ENCODE measurements at regions not wholly inside any gene's neighbourhood (a gene's known extent, or its start where the extent isn't known, plus 50 kb on each side); places are given as distances from the start of the nearest gene placed in this dataset.

GRCh38 chr14:87461704-87462103 lies 531.3 kb downstream of the GALC start:
- no peaks in the 10 kb centered on the region for H3K4me1 Mint-ChIP-seq (ENCODE audit: low read depth)
- H3K4me3 Mint-ChIP-seq = no peak overlapping the region
- H3K27me3 Mint-ChIP-seq = no peaks in the 10 kb centered on the region
- no peak for DNase-seq
- no peak overlapping the region for H3K27ac Mint-ChIP-seq
- no peaks in the 10 kb centered on the region for H3K9me3 Mint-ChIP-seq
- H3K36me3 Mint-ChIP-seq (ENCODE audit: low read depth) = no peaks in the 10 kb centered on the region

GRCh38 chr14:87457720-87458119 lies 535.3 kb downstream of the GALC start:
- no peaks in the 10 kb centered on the region for H3K27me3 Mint-ChIP-seq
- H3K36me3 Mint-ChIP-seq (ENCODE audit: low read depth) = no peaks in the 10 kb centered on the region
- no peak overlapping the region for H3K27ac Mint-ChIP-seq
- peak overlapping the region; percentile 20 for H3K4me3 Mint-ChIP-seq
- peaks cover 4% of the 10 kb centered on the region for H3K9me3 Mint-ChIP-seq
- DNase-seq = no peak
- no peaks in the 10 kb centered on the region for H3K4me1 Mint-ChIP-seq (ENCODE audit: low read depth)

GRCh38 chr14:87450193-87450592 lies 542.8 kb downstream of the GALC start:
- H3K4me3 Mint-ChIP-seq = no peak overlapping the region
- H3K36me3 Mint-ChIP-seq (ENCODE audit: low read depth) = no peaks in the 10 kb centered on the region
- H3K4me1 Mint-ChIP-seq (ENCODE audit: low read depth) = no peaks in the 10 kb centered on the region
- no peaks in the 10 kb centered on the region for H3K27me3 Mint-ChIP-seq
- no peak overlapping the region for H3K27ac Mint-ChIP-seq
- H3K9me3 Mint-ChIP-seq = peaks cover 6% of the 10 kb centered on the region
- no peak for DNase-seq

GRCh38 chr14:87449016-87449415 lies 544.0 kb downstream of the GALC start:
- no peak for DNase-seq
- H3K27me3 Mint-ChIP-seq = no peaks in the 10 kb centered on the region
- H3K4me1 Mint-ChIP-seq (ENCODE audit: low read depth) = no peaks in the 10 kb centered on the region
- H3K4me3 Mint-ChIP-seq = no peak overlapping the region
- H3K27ac Mint-ChIP-seq = no peak overlapping the region
- no peaks in the 10 kb centered on the region for H3K36me3 Mint-ChIP-seq (ENCODE audit: low read depth)
- H3K9me3 Mint-ChIP-seq = peaks cover 3% of the 10 kb centered on the region

GRCh38 chr14:87443787-87444186 lies 549.2 kb downstream of the GALC start:
- Mint-ChIP-seq H3K27ac (no peak overlapping the region), H3K27me3 (no peaks in the 10 kb centered on the region), H3K4me1 (ENCODE audit: low read depth) (no peaks in the 10 kb centered on the region), H3K36me3 (ENCODE audit: low read depth) (no peaks in the 10 kb centered on the region), H3K9me3 (peaks cover 7% of the 10 kb centered on the region), H3K4me3 (no peak overlapping the region)
- DNase-seq = no peak

GRCh38 chr14:87443039-87443438 lies 549.9 kb downstream of the GALC start:
- Mint-ChIP-seq H3K9me3 (peaks cover 7% of the 10 kb centered on the region), H3K4me3 (no peak overlapping the region), H3K36me3 (ENCODE audit: low read depth) (no peaks in the 10 kb centered on the region), H3K27me3 (no peaks in the 10 kb centered on the region), H3K4me1 (ENCODE audit: low read depth) (no peaks in the 10 kb centered on the region), H3K27ac (no peak overlapping the region)
- DNase-seq = no peak

- no peak overlapping the region for H3K4me3 Mint-ChIP-seq
- H3K27me3 Mint-ChIP-seq = no peaks in the 10 kb centered on the region
- no peak overlapping the region for H3K27ac Mint-ChIP-seq
- no peaks in the 10 kb centered on the region for H3K36me3 Mint-ChIP-seq (ENCODE audit: low read depth)
- peaks cover 15% of the 10 kb centered on the region for H3K9me3 Mint-ChIP-seq
- no peaks in the 10 kb centered on the region for H3K4me1 Mint-ChIP-seq (ENCODE audit: low read depth)
- DNase-seq = no peak
These were observed 555.8 kb downstream of the GALC start for GRCh38 chr14:87437158-87437557.

- H3K27ac Mint-ChIP-seq = no peak overlapping the region
- H3K4me1 Mint-ChIP-seq (ENCODE audit: low read depth) = no peaks in the 10 kb centered on the region
- no peaks in the 10 kb centered on the region for H3K27me3 Mint-ChIP-seq
- no peaks in the 10 kb centered on the region for H3K36me3 Mint-ChIP-seq (ENCODE audit: low read depth)
- no peak overlapping the region for H3K4me3 Mint-ChIP-seq
- H3K9me3 Mint-ChIP-seq = peaks cover 27% of the 10 kb centered on the region
- DNase-seq = no peak
These were observed 558.3 kb downstream of the GALC start for GRCh38 chr14:87434680-87435079.

- no peak overlapping the region for H3K4me3 Mint-ChIP-seq
These were observed 559.0 kb downstream of the GALC start for GRCh38 chr14:87434011-87434410.

GRCh38 chr14:87432698-87433097 lies 560.3 kb downstream of the GALC start:
- H3K9me3 Mint-ChIP-seq = peaks cover 20% of the 10 kb centered on the region

More at GRCh38 chr14:87434011-87434410, 559.0 kb downstream of the GALC start:
- Mint-ChIP-seq H3K27me3 (no peaks in the 10 kb centered on the region), H3K36me3 (ENCODE audit: low read depth) (no peaks in the 10 kb centered on the region), H3K9me3 (peaks cover 20% of the 10 kb centered on the region), H3K4me1 (ENCODE audit: low read depth) (no peaks in the 10 kb centered on the region), H3K27ac (no peak overlapping the region)
- DNase-seq = no peak

GRCh38 chr14:87430810-87431209 lies 562.2 kb downstream of the GALC start:
- H3K4me1 Mint-ChIP-seq (ENCODE audit: low read depth) = no peaks in the 10 kb centered on the region
- DNase-seq = no peak
- no peaks in the 10 kb centered on the region for H3K27me3 Mint-ChIP-seq
- no peak overlapping the region for H3K4me3 Mint-ChIP-seq
- peaks cover 20% of the 10 kb centered on the region for H3K9me3 Mint-ChIP-seq
- H3K27ac Mint-ChIP-seq = no peak overlapping the region
- H3K36me3 Mint-ChIP-seq (ENCODE audit: low read depth) = no peaks in the 10 kb centered on the region

More at GRCh38 chr14:87432698-87433097, 560.3 kb downstream of the GALC start:
- Mint-ChIP-seq H3K36me3 (ENCODE audit: low read depth) (no peaks in the 10 kb centered on the region), H3K4me3 (no peak overlapping the region), H3K27me3 (no peaks in the 10 kb centered on the region), H3K4me1 (ENCODE audit: low read depth) (no peaks in the 10 kb centered on the region), H3K27ac (no peak overlapping the region)
- DNase-seq = no peak

GRCh38 chr14:87430214-87430613 lies 562.8 kb downstream of the GALC start:
- Mint-ChIP-seq H3K36me3 (ENCODE audit: low read depth) (no peaks in the 10 kb centered on the region), H3K9me3 (peaks cover 20% of the 10 kb centered on the region), H3K27me3 (no peaks in the 10 kb centered on the region), H3K27ac (no peak overlapping the region), H3K4me3 (no peak overlapping the region), H3K4me1 (ENCODE audit: low read depth) (no peaks in the 10 kb centered on the region)
- DNase-seq = no peak

GRCh38 chr14:87419925-87420324 lies 573.1 kb downstream of the GALC start:
- no peak overlapping the region for H3K4me3 Mint-ChIP-seq
- peaks cover 12% of the 10 kb centered on the region for H3K9me3 Mint-ChIP-seq
- H3K27me3 Mint-ChIP-seq = no peaks in the 10 kb centered on the region
- H3K36me3 Mint-ChIP-seq (ENCODE audit: low read depth) = no peaks in the 10 kb centered on the region
- H3K27ac Mint-ChIP-seq = no peak overlapping the region
- no peaks in the 10 kb centered on the region for H3K4me1 Mint-ChIP-seq (ENCODE audit: low read depth)
- DNase-seq = no peak

- DNase-seq = no peak
- Mint-ChIP-seq H3K36me3 (ENCODE audit: low read depth) (no peaks in the 10 kb centered on the region), H3K9me3 (peaks cover 4% of the 10 kb centered on the region), H3K4me1 (ENCODE audit: low read depth) (no peaks in the 10 kb centered on the region), H3K27me3 (no peaks in the 10 kb centered on the region), H3K27ac (no peak overlapping the region), H3K4me3 (no peak overlapping the region)
These were observed 581.6 kb downstream of the GALC start for GRCh38 chr14:87411370-87411769.

- no peak for DNase-seq
- Mint-ChIP-seq H3K36me3 (ENCODE audit: low read depth) (no peaks in the 10 kb centered on the region), H3K9me3 (peaks cover 2% of the 10 kb centered on the region), H3K27me3 (no peaks in the 10 kb centered on the region), H3K4me3 (no peak overlapping the region), H3K4me1 (ENCODE audit: low read depth) (no peaks in the 10 kb centered on the region), H3K27ac (no peak overlapping the region)
These were observed 583.6 kb downstream of the GALC start for GRCh38 chr14:87409393-87409792.

- Mint-ChIP-seq H3K27me3 (no peaks in the 10 kb centered on the region), H3K27ac (no peak overlapping the region), H3K4me1 (ENCODE audit: low read depth) (no peaks in the 10 kb centered on the region), H3K9me3 (peaks cover 12% of the 10 kb centered on the region), H3K4me3 (no peak overlapping the region), H3K36me3 (ENCODE audit: low read depth) (no peaks in the 10 kb centered on the region)
- DNase-seq = no peak
These were observed 585.6 kb downstream of the GALC start for GRCh38 chr14:87407344-87407743.
